ENCODE measurements at regions not wholly inside any gene's neighbourhood (a gene's known extent, or its start where the extent isn't known, plus 50 kb on each side); places are given as distances from the start of the nearest gene placed in this dataset.

- DNase-seq, result no peak
Observed at GRCh38 chr10:28054228-28054860, 55.5 kb upstream of the ODAD2 start.

GRCh38 chr10:28049286-28049685 is 50.4 kb upstream of the ODAD2 start:
- no peak for DNase-seq
